SK-MEL-5 (cell line): ENCODE measurements at regions not wholly inside any gene's neighbourhood (a gene's known extent, or its start where the extent isn't known, plus 50 kb on each side); places are given as distances from the start of the nearest gene placed in this dataset.

ENCODE experiments used
- DNase-seq: peaks from one replicate; pipeline ENCODE4 v3.0.0-alpha.2; 2016; ENCODE audit warnings: low read depth, low spot score
- in situ Hi-C: cut with HindIII; loops from 2 replicates; pipeline ENCODE4 v1.10.0; 2016; ENCODE audit warnings: low sequenced_read_pairs, high pct_unique_total_duplicates, low pct_unique_long_range_greater_than_20kb

GRCh38 chr2:15042801-15043217, 410.3 kb downstream of the LRATD1 start:
- in situ Hi-C loops = no loop called here
- DNase-seq = no peak

- in situ Hi-C loops = no loop called here
- no peak for DNase-seq
These were observed 411.0 kb downstream of the LRATD1 start for GRCh38 chr2:15043336-15044058.

- in situ Hi-C loops = no loop called here
- DNase-seq = no peak
These were observed 412.5 kb downstream of the LRATD1 start for GRCh38 chr2:15045054-15045453.

GRCh38 chr2:15047184-15047583, 414.7 kb downstream of the LRATD1 start:
- in situ Hi-C loops = no loop called here
- DNase-seq = no peak

- in situ Hi-C loops = no loop called here
- DNase-seq = no peak
These were observed 415.5 kb downstream of the LRATD1 start for GRCh38 chr2:15048000-15048399.

GRCh38 chr2:15049096-15049993, 416.8 kb downstream of the LRATD1 start:
- in situ Hi-C loops = no loop called here
- DNase-seq = no peak

GRCh38 chr2:15050483-15050882, 418.0 kb downstream of the LRATD1 start:
- in situ Hi-C loops = no loop called here
- DNase-seq = no peak

- in situ Hi-C loops = no loop called here
- no peak for DNase-seq
These were observed 421.0 kb downstream of the LRATD1 start for GRCh38 chr2:15053542-15053941.

- DNase-seq = peak; percentile 60
- in situ Hi-C loops = no loop called here
These were observed 425.7 kb downstream of the LRATD1 start for GRCh38 chr2:15058015-15058720.

GRCh38 chr2:15058721-15059157, 426.2 kb downstream of the LRATD1 start:
- DNase-seq = no peak
- in situ Hi-C loops = no loop called here

- in situ Hi-C loops = no loop called here
- no peak for DNase-seq
These were observed 427.5 kb downstream of the LRATD1 start for GRCh38 chr2:15059870-15060512.

GRCh38 chr2:15061268-15061667, 428.8 kb downstream of the LRATD1 start:
- in situ Hi-C loops = no loop called here
- no peak for DNase-seq

- no peak for DNase-seq
- in situ Hi-C loops = no loop called here
These were observed 433.6 kb downstream of the LRATD1 start for GRCh38 chr2:15066138-15066537.

- DNase-seq = no peak
- in situ Hi-C loops = no loop called here
These were observed 436.6 kb downstream of the LRATD1 start for GRCh38 chr2:15069149-15069548.

- no peak for DNase-seq
- in situ Hi-C loops = no loop called here
These were observed 440.3 kb downstream of the LRATD1 start for GRCh38 chr2:15072836-15073235.

- no peak for DNase-seq
- in situ Hi-C loops = no loop called here
These were observed 441.1 kb downstream of the LRATD1 start for GRCh38 chr2:15073664-15074063.

GRCh38 chr2:15074319-15074718, 441.8 kb downstream of the LRATD1 start:
- in situ Hi-C loops = no loop called here
- DNase-seq = no peak
